Stimulated activated CD4-positive, alpha-beta T cell treated with anti-CD3 and anti-CD28 coated beads, TNF-alpha, amount 100 ng/mL, for 48 hours (primary cell): ENCODE measurements at regions not wholly inside any gene's neighbourhood (a gene's known extent, or its start where the extent isn't known, plus 50 kb on each side); places are given as distances from the start of the nearest gene placed in this dataset.

ENCODE experiments used
- DNase-seq, 3 donors: peaks; one replicate each; pipeline ENCODE4 v3.0.0-alpha.2; 2020; ENCODE audit warnings: low read depth in 3 of 3

GRCh38 chr14:54173802-54174201, 217.2 kb upstream of the BMP4 start:
- DNase-seq: no peak

- no peak for DNase-seq
These were observed 217.8 kb upstream of the BMP4 start for GRCh38 chr14:54174457-54174856.

GRCh38 chr14:54175298-54175942, 218.8 kb upstream of the BMP4 start:
- DNase-seq: peak; percentile 9 to 48 (median 14)

GRCh38 chr14:54177019-54177418, 219.8 kb upstream of the CDKN3 start:
- DNase-seq: no peak

GRCh38 chr14:54177641-54178621, 218.9 kb upstream of the CDKN3 start:
- no peak for DNase-seq

GRCh38 chr14:54182419-54183045, 214.3 kb upstream of the CDKN3 start:
- no peak for DNase-seq

GRCh38 chr14:54186821-54187763, 209.7 kb upstream of the CDKN3 start:
- no peak for DNase-seq

- no peak for DNase-seq
These were observed 208.6 kb upstream of the CDKN3 start for GRCh38 chr14:54188064-54188666.

- no peak for DNase-seq
These were observed 207.5 kb upstream of the CDKN3 start for GRCh38 chr14:54189333-54189732.

GRCh38 chr14:54189748-54190354, 207.0 kb upstream of the CDKN3 start:
- DNase-seq: no peak

- DNase-seq: no peak
These were observed 205.0 kb upstream of the CDKN3 start for GRCh38 chr14:54191846-54192245.

- no peak for DNase-seq
These were observed 204.2 kb upstream of the CDKN3 start for GRCh38 chr14:54192610-54193009.

- no peak for DNase-seq
These were observed 202.9 kb upstream of the CDKN3 start for GRCh38 chr14:54193871-54194270.

GRCh38 chr14:54194501-54194900, 202.3 kb upstream of the CDKN3 start:
- DNase-seq: no peak

GRCh38 chr14:54197369-54197768, 199.4 kb upstream of the CDKN3 start:
- no peak for DNase-seq

- no peak for DNase-seq
These were observed 196.1 kb upstream of the CDKN3 start for GRCh38 chr14:54200726-54201125.

GRCh38 chr14:54202288-54202687, 194.5 kb upstream of the CDKN3 start:
- DNase-seq: no peak

- no peak for DNase-seq
These were observed 190.3 kb upstream of the CDKN3 start for GRCh38 chr14:54206516-54206915.

GRCh38 chr14:54207075-54207474, 189.7 kb upstream of the CDKN3 start:
- no peak for DNase-seq
